IPS-15b (cell line): ENCODE measurements at regions not wholly inside any gene's neighbourhood (a gene's known extent, or its start where the extent isn't known, plus 50 kb on each side); places are given as distances from the start of the nearest gene placed in this dataset.

Source experiments
- H3K27me3 ChIP-seq: one replicate; pipeline ENCODE4 v1.6.1; 2013; ENCODE audit warnings: low read length; ENCODE audit not compliant: control insufficient read depth, insufficient read depth
- H3K36me3 ChIP-seq: one replicate; pipeline ENCODE4 v1.6.1; 2013; ENCODE audit warnings: low read length; ENCODE audit not compliant: control insufficient read depth, insufficient read depth
- H3K4me1 ChIP-seq: one replicate; pipeline ENCODE4 v1.6.1; 2013; ENCODE audit warnings: mild to moderate bottlenecking, low read length; ENCODE audit not compliant: control insufficient read depth, insufficient read depth
- H3K4me3 ChIP-seq: one replicate; pipeline ENCODE4 v1.5.1; 2013; ENCODE audit warnings: low read depth, low read length
- H3K9ac ChIP-seq: one replicate; pipeline ENCODE4 v1.6.1; 2013; ENCODE audit warnings: low read depth, mild to moderate bottlenecking, low read length
- H3K9me3 ChIP-seq: one replicate; pipeline ENCODE4 v1.6.1; 2013; ENCODE audit warnings: mild to moderate bottlenecking, low read length; ENCODE audit not compliant: control insufficient read depth, insufficient read depth

DNA sequence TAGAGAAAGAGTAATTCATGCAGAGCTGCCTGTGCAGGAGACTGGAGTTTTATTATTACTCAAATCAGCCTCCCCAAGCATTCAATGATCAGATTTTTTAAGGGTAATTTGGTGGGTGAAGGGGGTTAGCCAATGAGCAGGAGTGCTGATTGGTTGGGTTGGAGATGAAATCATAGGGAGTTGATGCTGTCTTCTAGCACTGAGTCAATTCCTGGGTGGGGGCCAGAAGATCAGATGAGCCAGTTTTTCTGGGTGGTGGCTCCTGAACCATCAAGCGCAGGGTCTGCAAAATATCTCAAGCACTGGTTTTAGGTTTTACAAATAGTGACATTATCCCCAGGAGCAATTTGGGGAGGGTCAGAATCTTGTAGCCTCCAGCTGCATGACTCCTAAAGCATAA is 312.8 kb upstream of the THSD7B start:
- H3K36me3 ChIP-seq: no peaks in the 10 kb centered on the region
- no peak overlapping the region for H3K9ac ChIP-seq
- no peaks in the 10 kb centered on the region for H3K4me1 ChIP-seq
- no peaks in the 10 kb centered on the region for H3K9me3 ChIP-seq
- no peak overlapping the region for H3K4me3 ChIP-seq
- H3K27me3 ChIP-seq: no peaks in the 10 kb centered on the region

DNA sequence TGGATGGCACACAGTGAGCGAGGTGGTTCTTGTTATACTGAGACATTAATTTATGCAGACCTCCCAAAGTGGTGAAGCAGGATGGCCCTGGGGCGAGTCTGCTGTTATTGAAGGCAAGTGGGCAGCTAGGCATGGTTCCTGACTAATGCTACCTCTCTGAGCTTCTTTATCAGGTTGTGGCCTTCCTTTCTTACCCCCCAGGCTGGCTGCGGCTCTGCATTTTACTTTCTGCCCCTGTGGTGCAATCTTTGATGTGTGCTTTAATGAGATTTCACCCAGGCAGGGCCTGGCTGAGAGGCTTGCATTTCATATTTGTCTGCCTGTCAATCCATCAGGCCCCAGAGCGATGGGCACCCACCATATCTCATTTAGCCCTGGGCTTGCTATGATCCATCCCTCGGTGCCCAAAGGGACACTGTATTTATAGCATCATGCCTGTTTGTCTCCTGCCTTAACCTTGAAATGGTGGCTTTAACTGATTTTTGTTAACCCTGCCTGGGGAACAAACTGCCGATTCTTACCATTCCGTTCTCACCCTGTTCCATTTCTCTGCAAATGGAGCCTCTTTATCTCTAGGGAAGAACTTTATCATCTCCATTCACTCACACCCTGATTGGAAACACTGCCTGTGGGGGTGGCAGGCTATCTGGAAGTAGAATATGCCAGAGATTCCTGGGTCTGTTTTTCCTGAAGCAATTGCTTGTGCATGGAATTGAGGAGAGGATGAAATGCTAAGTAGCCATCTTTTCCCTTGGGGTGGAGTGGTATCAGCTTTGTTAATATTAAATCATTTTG is 316.2 kb upstream of the THSD7B start:
- H3K4me3 ChIP-seq: no peak overlapping the region
- H3K27me3 ChIP-seq: no peaks in the 10 kb centered on the region
- no peaks in the 10 kb centered on the region for H3K4me1 ChIP-seq
- H3K9me3 ChIP-seq: no peaks in the 10 kb centered on the region
- no peaks in the 10 kb centered on the region for H3K36me3 ChIP-seq
- no peak overlapping the region for H3K9ac ChIP-seq

DNA sequence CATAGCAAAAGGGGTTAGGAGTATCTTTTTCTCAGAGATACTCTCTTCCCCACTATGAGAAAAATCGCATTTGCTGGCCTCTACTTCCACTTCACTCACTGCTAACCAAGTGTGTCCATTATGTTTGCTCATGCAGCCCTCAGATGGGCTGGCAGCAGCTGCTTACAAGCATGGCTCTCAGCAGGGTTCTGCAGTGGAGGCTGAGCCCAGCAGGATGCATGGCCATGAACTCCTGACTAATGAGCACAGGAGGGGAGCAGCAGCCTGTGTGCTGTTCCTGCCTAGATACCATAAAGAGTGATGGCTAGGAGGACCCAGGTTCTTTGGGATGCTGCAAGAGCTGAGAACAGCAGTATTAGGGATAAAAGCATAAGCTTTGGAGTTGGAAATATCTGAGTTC is 316.9 kb upstream of the THSD7B start:
- Histone ChIP-seq H3K27me3 (no peaks in the 10 kb centered on the region), H3K4me1 (no peaks in the 10 kb centered on the region)

DNA sequence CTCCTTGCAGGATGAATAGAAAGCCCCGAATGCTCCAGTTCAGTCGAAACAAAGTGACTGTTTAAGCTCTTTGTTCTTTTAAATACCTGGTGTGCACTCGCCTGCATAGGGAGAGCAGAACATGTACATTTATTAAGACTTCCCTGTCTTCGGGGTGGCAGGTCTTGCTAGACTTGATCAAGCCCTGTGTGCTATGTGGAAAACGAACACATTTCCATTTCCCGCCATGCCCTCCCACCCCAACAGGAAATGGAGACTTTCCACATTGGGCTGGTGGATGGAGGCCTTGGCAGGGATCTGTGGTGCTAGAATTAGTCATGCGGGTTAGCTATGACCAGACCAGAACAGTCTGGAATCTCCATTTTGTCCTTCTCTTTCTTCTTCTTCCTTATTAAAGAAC is 321.0 kb upstream of the THSD7B start:
- Histone ChIP-seq H3K4me3 (no peak overlapping the region), H3K9me3 (no peaks in the 10 kb centered on the region), H3K9ac (no peak overlapping the region), H3K36me3 (no peaks in the 10 kb centered on the region), H3K27me3 (no peaks in the 10 kb centered on the region), H3K4me1 (peaks cover 10% of the 10 kb centered on the region)

More for the DNA sequence above, 316.9 kb upstream of the THSD7B start:
- Histone ChIP-seq H3K9me3 (no peaks in the 10 kb centered on the region), H3K9ac (no peak overlapping the region), H3K4me3 (no peak overlapping the region), H3K36me3 (no peaks in the 10 kb centered on the region)

DNA sequence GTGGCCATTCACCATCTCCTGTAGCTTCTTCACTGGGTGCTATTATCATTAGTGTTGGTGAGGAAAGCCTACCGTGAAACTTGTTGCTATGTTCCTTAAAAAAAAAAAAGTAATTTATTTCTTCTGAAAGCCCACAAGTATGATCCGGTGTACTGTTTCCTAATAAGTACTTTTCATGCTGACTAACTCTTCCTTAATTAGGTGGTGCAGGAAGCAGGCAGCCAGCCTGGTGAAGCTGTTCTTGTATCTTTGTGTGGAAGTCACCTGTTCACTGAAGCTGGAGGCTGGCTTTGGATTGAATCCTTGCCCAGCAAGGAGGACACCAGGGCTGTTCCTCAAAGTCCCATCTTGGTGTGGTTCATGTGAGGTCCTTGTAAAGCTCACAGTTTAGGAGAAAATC is 321.7 kb upstream of the THSD7B start:
- H3K9me3 ChIP-seq: no peaks in the 10 kb centered on the region
- no peak overlapping the region for H3K4me3 ChIP-seq
- peaks cover 15% of the 10 kb centered on the region for H3K4me1 ChIP-seq
- H3K9ac ChIP-seq: no peak overlapping the region
- H3K27me3 ChIP-seq: no peaks in the 10 kb centered on the region
- no peaks in the 10 kb centered on the region for H3K36me3 ChIP-seq

DNA sequence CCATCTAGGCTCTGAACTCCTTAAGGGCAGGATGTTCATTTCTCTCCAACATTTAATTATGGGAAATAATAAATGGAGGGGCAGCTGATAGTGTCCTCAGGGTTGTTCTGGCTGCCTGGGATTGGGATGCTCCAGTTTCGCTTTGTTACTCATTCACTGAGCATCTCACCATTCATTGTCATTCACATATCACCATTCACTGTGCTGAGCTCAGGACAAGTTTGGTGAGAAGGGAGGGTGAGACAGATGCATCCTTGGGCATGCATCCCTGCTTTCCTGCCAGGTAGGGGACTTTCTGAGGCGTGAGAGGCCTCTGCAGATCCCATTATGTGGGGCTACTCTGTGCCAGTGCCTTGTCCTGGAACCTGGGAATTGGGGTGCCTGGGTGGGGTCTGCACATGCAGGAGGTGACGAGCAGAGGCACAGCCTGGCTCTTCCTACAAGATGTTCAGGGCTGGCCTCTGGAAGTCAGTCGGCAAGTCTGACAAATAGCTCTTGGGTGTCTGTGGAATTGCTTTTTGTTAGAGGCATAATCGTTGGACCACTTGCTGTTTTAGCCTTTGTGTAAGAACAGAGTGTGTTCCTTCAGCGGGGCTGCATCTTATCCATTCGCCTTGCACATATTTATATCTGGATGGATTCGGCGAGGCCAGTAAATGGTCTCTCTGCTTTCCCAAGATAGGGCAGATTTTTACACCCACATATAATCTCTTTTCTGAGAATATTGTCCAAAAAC is 323.2 kb upstream of the THSD7B start:
- H3K36me3 ChIP-seq: no peaks in the 10 kb centered on the region
- no peaks in the 10 kb centered on the region for H3K9me3 ChIP-seq
- H3K27me3 ChIP-seq: no peaks in the 10 kb centered on the region
- peaks cover 15% of the 10 kb centered on the region for H3K4me1 ChIP-seq
- no peak overlapping the region for H3K9ac ChIP-seq
- H3K4me3 ChIP-seq: no peak overlapping the region

DNA sequence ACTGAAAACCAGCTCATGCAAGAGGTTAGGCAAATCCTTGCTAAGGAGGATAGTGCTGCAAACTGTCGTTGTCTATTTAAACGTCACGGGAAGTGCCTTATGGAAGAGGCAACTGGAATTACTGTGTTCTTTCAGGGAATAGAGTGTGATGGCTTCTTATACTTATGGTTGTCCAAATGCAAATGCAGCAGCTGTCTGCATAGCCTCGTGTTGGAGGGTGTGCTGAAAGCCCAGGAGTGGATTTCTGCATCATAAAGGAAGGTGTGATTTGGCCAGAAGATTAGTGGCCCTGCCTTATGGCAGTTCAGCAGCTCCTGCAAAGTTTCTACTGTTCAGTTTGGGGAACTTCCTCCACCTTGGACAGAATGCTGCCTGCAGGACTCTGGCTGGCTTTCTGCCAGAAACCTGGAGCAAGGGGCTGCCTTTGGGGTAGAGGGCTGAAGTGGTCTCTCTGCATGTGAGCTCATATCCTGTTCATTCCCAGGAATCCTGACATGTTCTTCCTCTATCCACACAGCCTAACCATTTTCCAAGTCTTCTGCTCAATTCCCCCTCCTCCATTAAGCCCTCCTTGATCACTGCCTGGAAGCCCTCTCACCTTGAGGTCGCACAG is 321.2 kb upstream of the CXCR4 start:
- H3K36me3 ChIP-seq: no peaks in the 10 kb centered on the region
- H3K4me1 ChIP-seq: peaks cover 15% of the 10 kb centered on the region
- no peaks in the 10 kb centered on the region for H3K27me3 ChIP-seq
- H3K9me3 ChIP-seq: no peaks in the 10 kb centered on the region
- no peak overlapping the region for H3K9ac ChIP-seq
- no peak overlapping the region for H3K4me3 ChIP-seq

DNA sequence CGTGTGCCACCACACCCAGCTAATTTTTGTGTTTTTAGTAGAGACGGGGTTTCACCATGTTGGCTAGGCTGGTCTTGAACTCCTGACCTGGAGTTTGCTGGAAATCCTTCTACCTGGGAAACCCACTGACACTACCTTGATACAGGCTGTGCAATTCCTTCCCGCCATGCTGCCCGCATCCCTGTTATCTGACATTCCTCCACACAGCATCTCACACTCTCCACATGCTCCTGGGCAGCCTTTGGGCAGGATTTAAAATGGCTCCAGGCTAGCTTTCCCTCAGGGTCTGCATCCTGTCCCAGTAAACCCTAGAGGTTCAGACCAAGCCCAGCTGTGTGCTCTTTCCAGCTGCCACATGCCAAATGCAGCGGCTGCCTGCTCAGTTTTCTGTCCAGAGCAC is 319.5 kb upstream of the CXCR4 start:
- Histone ChIP-seq H3K36me3 (no peaks in the 10 kb centered on the region), H3K27me3 (no peaks in the 10 kb centered on the region), H3K9me3 (no peaks in the 10 kb centered on the region), H3K4me1 (peaks cover 13% of the 10 kb centered on the region), H3K9ac (no peak overlapping the region), H3K4me3 (no peak overlapping the region)

DNA sequence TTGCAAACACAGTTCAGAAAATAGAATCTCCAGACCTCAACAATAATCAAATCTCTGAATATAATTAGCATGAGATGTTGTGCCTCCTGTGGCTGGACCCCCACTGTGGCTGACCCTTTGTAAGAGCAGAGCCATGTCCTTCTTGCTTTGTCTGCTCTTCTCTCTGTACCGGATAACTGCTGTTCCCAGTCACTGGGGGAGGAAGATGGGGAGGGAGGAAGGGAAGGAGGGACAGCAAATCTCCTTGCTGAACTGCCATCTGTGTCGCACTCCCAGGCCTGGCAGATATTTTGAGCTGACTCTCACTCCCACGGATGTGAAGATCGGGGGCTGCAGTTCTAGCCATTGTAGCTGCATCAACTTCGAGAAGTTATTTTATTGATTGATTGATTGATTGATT is 319.0 kb upstream of the CXCR4 start:
- Histone ChIP-seq H3K9ac (no peak overlapping the region), H3K27me3 (no peaks in the 10 kb centered on the region), H3K9me3 (no peaks in the 10 kb centered on the region), H3K4me1 (peaks cover 9% of the 10 kb centered on the region), H3K36me3 (no peaks in the 10 kb centered on the region), H3K4me3 (no peak overlapping the region)

DNA sequence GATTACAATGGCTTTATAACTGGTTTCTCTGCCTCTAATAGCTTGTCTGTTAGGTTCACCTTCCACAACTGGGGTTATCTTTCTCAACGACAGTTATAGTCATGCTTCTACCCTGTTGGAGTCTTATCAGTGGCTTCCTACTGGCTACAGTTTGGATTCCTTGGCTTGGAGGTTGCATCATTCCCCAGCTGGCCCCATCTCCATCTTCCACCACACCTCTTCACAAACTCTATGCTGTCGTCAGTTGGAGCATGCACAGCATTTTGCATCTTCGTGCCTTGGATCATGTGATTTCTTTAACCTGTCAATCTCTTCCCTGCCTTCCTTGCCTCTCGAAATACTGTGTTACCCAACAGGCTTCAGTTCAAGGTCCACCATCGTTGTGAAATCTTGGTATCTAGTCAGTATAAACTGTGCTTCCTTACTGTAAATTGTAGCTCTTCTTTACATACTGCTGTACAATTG is 316.3 kb upstream of the CXCR4 start:
- H3K9ac ChIP-seq: no peak overlapping the region
- H3K4me1 ChIP-seq: peaks cover 4% of the 10 kb centered on the region
- no peaks in the 10 kb centered on the region for H3K9me3 ChIP-seq
- H3K27me3 ChIP-seq: no peaks in the 10 kb centered on the region
- no peak overlapping the region for H3K4me3 ChIP-seq
- H3K36me3 ChIP-seq: no peaks in the 10 kb centered on the region

DNA sequence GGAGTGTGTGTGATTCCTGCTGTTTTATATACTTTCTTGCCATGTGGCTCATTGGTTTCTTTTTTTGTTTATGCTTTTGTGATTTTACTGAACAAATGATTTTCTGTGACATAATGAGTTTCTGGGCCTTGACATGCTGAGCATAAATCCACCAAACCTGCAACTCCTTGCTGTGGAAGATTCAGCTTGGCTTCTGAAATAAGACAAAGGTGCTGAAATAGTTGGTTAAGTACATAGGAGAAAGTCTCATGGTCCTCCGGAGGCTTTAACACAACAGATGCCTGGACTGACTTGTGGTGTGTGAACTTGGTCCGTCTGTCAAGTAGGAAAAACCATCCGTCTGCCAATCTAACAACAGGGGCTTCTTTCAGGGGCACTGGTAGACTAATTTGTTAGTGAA is 315.3 kb upstream of the CXCR4 start:
- no peak overlapping the region for H3K4me3 ChIP-seq
- H3K27me3 ChIP-seq: no peaks in the 10 kb centered on the region
- H3K9me3 ChIP-seq: no peaks in the 10 kb centered on the region
- no peak overlapping the region for H3K9ac ChIP-seq
- H3K4me1 ChIP-seq: no peaks in the 10 kb centered on the region
- H3K36me3 ChIP-seq: no peaks in the 10 kb centered on the region

DNA sequence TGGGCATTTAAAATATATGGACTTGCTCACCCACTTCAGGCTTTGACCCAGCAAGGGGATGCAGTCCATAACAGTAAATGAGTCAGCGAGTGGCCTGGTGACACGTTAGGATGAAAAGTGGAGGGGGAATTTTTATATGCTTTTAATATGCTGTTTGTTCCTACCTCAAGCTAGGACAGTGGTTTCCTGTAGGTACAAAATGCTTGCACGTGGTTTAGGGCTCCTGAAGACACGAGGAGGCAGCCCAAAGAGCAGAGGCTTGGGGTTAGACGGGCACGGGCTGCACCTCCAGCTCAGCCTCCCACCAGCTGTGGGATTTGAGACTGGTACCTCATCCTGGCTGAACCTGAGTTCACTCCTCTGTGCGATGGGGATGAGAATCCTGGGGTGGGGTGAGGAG is 306.2 kb upstream of the CXCR4 start:
- Histone ChIP-seq H3K27me3 (peaks cover 35% of the 10 kb centered on the region), H3K9ac (no peak overlapping the region), H3K9me3 (no peaks in the 10 kb centered on the region), H3K4me3 (no peak overlapping the region), H3K4me1 (no peaks in the 10 kb centered on the region), H3K36me3 (no peaks in the 10 kb centered on the region)
